Uterus (tissue), 3 donors: ENCODE measurements at regions not wholly inside any gene's neighbourhood (a gene's known extent, or its start where the extent isn't known, plus 50 kb on each side); places are given as distances from the start of the nearest gene placed in this dataset.

ENCODE experiments used
- DNase-seq, 2 donors: peaks; one replicate each; pipeline ENCODE4 v3.0.0-alpha.2; 2019 to 2020
- H3K27ac ChIP-seq, 2 donors: fragments of 200-600 bp; sonication (generic); 1 replicate in 1 of 2; 2 replicates in 1 of 2; pipeline ENCODE4 v1.5.1; 2016 to 2018
- H3K27me3 ChIP-seq, 2 donors: fragments of 200-600 bp; sonication (generic); one replicate each; pipeline ENCODE4 v1.5.1; 2018 to 2019; ENCODE audit warnings: control low read depth in 1 of 2
- H3K36me3 ChIP-seq, 2 donors: fragments of 200-600 bp; sonication (generic); one replicate each; pipeline ENCODE4 v1.5.1; 2019; ENCODE audit warnings: control low read depth in 1 of 2
- H3K4me1 ChIP-seq, 2 donors: fragments of 200-600 bp; sonication (generic); one replicate each; pipeline ENCODE4 v1.5.1; 2018 to 2019; ENCODE audit warnings: control low read depth in 1 of 2
- H3K4me3 ChIP-seq, 2 donors: fragments of 200-600 bp; sonication (generic); 1 replicate in 1 of 2; 2 replicates in 1 of 2; pipeline ENCODE4 v1.5.1; 2018 to 2019; ENCODE audit warnings: mild to moderate bottlenecking in 1 of 2
- H3K9me3 ChIP-seq, 2 donors: fragments of 200-600 bp; sonication (generic); one replicate each; pipeline ENCODE4 v1.5.1; 2019; ENCODE audit warnings: control low read depth in 1 of 2
- CTCF ChIP-seq, 4 experiments: fragments of 200-600 bp in 2 of 4; fragments of 450-650 bp in 2 of 4; sonication (generic) in 2 of 4; IDR thresholded peaks; one replicate each; pipeline ENCODE4 v1.5.1; 2016 to 2019; ENCODE audit warnings: antibody characterized with exemption in 4 of 4, mild to moderate bottlenecking in 2 of 4, moderate library complexity in 1 of 4
- POLR2A ChIP-seq, 2 donors: fragments of 450-650 bp; IDR thresholded peaks; one replicate each; pipeline ENCODE4 v1.6.1; 2016; ENCODE audit warnings: antibody characterized with exemption in 2 of 2, mild to moderate bottlenecking in 1 of 2, moderate library complexity in 1 of 2
- intact Hi-C: fragments of 100-400 bp; cut with DNase I; formaldehyde crosslinking; loops from one replicate; pipeline ENCODE4 v1.15.1; 2023; ENCODE audit warnings: low total_unique reads
- donor health status: DM: yes; HTN: yes; CAD: no.

GRCh38 chr22:48070083-48070482, 1307.6 kb downstream of the TBC1D22A start:
- Histone ChIP-seq H3K27ac (no peak overlapping the region), H3K4me3 (no peak overlapping the region), H3K9me3 (no peaks in the 10 kb centered on the region), H3K36me3 (no peaks in the 10 kb centered on the region), H3K27me3 (no peaks in the 10 kb centered on the region), H3K4me1 (no peaks in the 10 kb centered on the region)
- no peak for DNase-seq
- TF ChIP-seq POLR2A (IDR thresholded peaks at IDR 0.05) (no peak), CTCF (IDR thresholded peaks at IDR 0.05) (no peak)
- intact Hi-C loops = no loop called here

- Histone ChIP-seq H3K27me3 (no peaks in the 10 kb centered on the region), H3K27ac (no peak overlapping the region), H3K4me1 (no peaks in the 10 kb centered on the region), H3K9me3 (no peaks in the 10 kb centered on the region), H3K4me3 (no peak overlapping the region), H3K36me3 (no peaks in the 10 kb centered on the region)
- no peak for DNase-seq
- no peak for TF ChIP-seq POLR2A (IDR thresholded peaks at IDR 0.05)
- intact Hi-C loops = no loop called here
These were observed 1306.8 kb downstream of the TBC1D22A start for GRCh38 chr22:48069256-48069655.

GRCh38 chr22:48068323-48068885, 1306.0 kb downstream of the TBC1D22A start:
- Histone ChIP-seq H3K4me1 (no peaks in the 10 kb centered on the region), H3K27ac (no peak overlapping the region), H3K27me3 (no peaks in the 10 kb centered on the region), H3K4me3 (no peak overlapping the region), H3K36me3 (no peaks in the 10 kb centered on the region), H3K9me3 (no peaks in the 10 kb centered on the region)
- intact Hi-C loops = no loop called here
- DNase-seq = no peak
- no peak for TF ChIP-seq CTCF (IDR thresholded peaks at IDR 0.05)
- TF ChIP-seq POLR2A (IDR thresholded peaks at IDR 0.05) = no peak

- Histone ChIP-seq H3K4me1 (no peaks in the 10 kb centered on the region), H3K27me3 (no peaks in the 10 kb centered on the region), H3K9me3 (no peaks in the 10 kb centered on the region), H3K27ac (no peak overlapping the region), H3K4me3 (no peak overlapping the region), H3K36me3 (no peaks in the 10 kb centered on the region)
- TF ChIP-seq CTCF (IDR thresholded peaks at IDR 0.05) = no peak
- TF ChIP-seq POLR2A (IDR thresholded peaks at IDR 0.05) = no peak
- DNase-seq = no peak
- intact Hi-C loops = no loop called here
These were observed 1303.4 kb downstream of the TBC1D22A start for GRCh38 chr22:48065892-48066291.

- DNase-seq = no peak
- intact Hi-C loops = no loop called here
These were observed 1299.3 kb downstream of the TBC1D22A start for GRCh38 chr22:48061726-48062125.

More at GRCh38 chr22:48061726-48062125, 1299.3 kb downstream of the TBC1D22A start:
- no peak for TF ChIP-seq POLR2A (IDR thresholded peaks at IDR 0.05)
- no peak for TF ChIP-seq CTCF (IDR thresholded peaks at IDR 0.05)
- Histone ChIP-seq H3K4me1 (no peaks in the 10 kb centered on the region), H3K27me3 (no peaks in the 10 kb centered on the region), H3K9me3 (no peaks in the 10 kb centered on the region), H3K4me3 (no peak overlapping the region), H3K36me3 (no peaks in the 10 kb centered on the region), H3K27ac (no peak overlapping the region)
